NCI-H526 treated with DMSO at 0.1 percent for 48 hours (cell line): ENCODE measurements at regions not wholly inside any gene's neighbourhood (a gene's known extent, or its start where the extent isn't known, plus 50 kb on each side); places are given as distances from the start of the nearest gene placed in this dataset.

Source experiments
- DNase-seq: peaks from one replicate; lab custom pipeline; 2025; lab: John Stamatoyannopoulos, UW

DNA sequence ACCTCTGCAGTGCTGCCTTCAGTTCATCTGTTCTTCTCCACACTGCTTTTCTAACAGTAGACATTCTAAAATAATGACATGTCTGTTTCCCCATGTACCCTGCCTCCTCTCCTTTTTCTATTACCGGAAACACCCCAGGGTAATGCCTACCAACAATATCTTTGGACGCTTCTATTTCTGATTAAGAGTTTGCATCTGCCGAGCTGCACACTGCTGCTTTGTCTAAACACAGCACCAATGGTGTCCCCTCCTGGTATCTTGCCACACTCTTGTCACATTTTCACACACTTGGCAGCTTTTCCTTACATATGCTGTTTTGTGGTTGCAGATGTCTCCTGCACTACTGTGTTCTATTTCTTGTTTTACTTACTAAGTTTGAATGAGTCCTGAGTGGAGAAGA is 288.8 kb downstream of the GRIA2 start:
- DNase-seq: no peak

DNA sequence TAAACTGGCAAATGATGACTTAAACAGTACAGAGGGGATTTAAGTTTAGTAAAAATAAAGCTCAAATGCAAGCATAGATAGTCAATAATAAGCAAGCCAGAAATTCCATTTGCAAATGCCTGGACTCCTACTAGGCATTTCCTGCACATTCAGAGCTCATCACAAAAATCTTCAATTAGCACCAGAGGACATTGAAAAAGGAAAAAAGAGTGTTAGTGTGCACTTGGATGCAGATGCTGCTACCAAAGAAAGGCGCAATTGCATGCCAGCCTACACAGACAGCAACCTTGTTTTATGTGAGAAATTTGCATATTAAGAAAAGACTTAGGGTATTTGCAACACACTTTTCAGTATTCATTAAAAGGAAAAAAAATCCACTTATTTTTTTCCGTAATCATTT is 282.1 kb downstream of the GRIA2 start:
- no peak for DNase-seq

DNA sequence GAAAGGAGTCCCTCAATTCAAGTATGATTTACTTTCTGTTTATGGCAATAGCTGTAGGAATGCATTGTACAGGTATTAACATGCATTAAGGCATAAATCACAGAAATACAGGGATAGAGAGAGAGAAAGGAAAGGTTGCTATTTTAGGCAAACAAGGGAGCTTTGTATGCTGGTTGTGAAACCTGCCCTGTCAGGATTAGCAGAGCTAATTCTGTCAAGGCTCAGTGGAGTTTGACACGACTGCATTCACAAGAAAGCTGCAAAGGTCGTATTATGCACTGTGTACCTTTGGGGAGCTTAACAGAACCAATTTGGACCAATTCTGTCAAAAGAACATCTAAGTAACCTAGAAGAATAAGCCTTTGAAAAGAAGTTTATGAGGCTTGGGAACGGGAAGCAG is 239.3 kb downstream of the GRIA2 start:
- no peak for DNase-seq

DNA sequence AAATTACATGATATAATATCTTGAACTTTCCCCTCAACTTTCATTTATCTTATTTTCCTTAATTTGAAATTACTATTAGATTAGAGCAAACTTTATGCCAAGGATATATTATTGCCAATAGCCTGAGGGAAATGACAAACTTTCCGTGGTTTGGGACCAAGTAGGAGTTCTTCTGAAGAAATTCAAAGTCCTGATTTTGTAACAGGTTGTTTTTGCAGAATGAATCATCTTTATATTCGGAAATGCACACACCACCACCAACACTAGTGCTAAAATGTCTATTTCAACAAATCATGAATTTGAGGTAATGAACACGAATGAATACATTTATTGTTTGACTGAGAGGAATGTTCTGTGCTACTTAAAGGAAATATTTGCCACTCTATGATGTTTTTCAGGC is 226.7 kb downstream of the GRIA2 start:
- DNase-seq: no peak

DNA sequence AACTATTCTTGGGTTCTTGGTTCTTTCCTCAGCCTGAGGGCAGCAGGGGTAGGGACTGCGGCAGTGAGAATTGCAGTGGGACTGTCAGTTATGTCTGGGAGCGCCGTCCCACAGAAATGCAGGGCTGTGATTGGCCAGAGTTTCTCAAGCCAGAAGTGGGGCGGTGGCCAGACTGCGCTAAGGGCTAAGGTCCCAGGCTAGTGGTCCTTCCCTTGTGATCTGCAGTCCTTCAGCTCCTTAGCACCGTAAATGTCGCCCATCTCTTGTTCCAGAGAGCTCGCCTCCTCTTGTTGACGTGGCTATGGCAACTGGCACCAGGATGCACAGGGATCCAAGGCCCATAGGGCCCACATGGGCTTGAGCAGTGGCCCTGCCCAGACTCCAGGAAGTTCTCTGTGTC is 223.5 kb downstream of the GRIA2 start:
- DNase-seq: no peak

DNA sequence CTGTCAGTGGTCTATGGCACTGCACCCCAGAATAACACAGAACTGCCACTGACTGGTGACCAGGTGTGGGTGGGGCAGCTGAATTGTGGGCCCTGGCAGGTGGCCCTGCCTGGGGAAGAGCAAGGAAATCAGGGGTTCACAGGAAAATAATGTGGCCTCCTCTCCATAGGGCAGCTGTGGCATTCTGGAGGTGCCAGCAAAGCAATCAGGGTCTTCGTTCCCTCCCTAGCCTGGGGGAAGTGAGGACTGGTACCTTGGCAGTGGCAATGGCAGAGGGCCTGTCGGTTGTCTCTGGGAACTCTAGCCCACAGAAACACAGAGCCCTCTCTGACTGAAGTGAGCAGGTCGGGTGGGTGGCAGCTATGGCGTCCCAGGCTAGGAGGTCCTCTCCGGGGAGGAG is 223.0 kb downstream of the GRIA2 start:
- DNase-seq: no peak

DNA sequence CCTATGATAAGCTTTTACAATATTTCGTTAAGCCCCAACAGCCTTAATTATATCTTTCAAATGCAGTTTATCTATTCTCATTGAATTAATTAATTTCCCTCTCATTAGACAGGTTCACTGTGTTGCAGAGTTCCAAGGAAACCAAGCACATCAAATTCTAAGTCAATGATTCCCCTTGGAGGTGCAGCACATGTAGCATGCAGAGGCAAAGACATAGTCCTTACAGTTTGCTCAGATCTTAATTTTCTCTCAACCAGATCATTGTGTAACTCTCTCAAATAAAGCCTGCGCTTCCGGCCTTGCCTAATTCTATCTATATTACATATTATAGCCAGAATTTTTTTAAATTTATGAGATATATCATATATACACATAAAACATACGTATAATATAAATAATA is 205.4 kb downstream of the GRIA2 start:
- no peak for DNase-seq

DNA sequence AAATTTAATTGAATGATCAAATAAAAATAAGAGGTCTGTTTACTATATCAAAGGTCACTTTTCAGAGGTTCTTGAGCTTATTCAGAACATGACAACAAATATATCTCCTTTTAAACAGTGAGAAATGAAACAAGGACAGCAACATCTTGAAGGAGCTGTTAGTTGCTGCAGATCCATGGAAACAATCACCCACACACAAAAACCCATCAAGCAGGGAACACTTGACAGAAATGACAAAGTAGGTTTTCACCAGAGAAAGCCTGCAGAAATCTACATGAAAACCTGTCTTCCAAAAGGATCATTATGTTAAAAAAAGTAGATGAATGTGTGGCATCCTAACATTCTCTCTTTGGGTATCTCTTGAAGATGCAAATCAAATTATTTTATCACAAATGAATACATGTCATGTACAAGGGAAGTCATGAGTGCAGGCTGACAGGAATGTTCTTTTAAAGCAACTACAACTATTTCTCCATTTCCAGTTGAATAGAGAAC is 203.0 kb downstream of the GRIA2 start:
- DNase-seq: no peak

DNA sequence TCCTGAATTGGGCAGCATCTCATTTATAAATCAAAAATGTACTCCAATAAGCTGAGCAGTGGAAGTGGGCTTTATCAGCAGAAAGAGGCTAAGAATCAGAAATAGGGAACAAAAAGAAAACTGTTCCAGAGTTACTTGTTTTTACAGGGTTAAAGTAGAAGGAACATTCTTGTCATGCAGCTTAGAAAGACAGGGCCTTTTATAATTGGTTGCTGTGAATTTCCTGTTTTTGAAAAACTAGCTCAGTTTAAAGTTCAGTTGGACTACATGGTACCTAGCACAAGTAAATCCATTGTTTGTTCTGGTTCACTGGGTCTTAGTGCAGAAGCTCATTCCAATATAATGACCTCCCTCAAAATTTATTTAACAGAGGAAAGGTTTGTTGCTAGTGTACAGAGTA is 200.8 kb downstream of the GRIA2 start:
- no peak for DNase-seq
